GM12878 (cell line): ENCODE measurements at regions not wholly inside any gene's neighbourhood (a gene's known extent, or its start where the extent isn't known, plus 50 kb on each side); places are given as distances from the start of the nearest gene placed in this dataset.
A peak's percentile ranks its signal among the peaks of the same experiment; 100 is the strongest.

Experiments used
- ATF3 ChIP-seq: IDR thresholded peaks from 2 replicates; pipeline ENCODE4 v1.6.1; 2011; ENCODE audit warnings: low read depth, mild to moderate bottlenecking, low read length, moderate library complexity, borderline replicate concordance; ENCODE audit errors: extremely low read depth
- ATF7 ChIP-seq: fragments of 450-650 bp; IDR thresholded peaks from 2 replicates; pipeline ENCODE4 v1.6.1; 2016; ENCODE audit warnings: low read depth, mild to moderate bottlenecking
- BCL11A ChIP-seq: IDR thresholded peaks from 2 replicates; pipeline ENCODE4 v1.6.1; 2011; ENCODE audit warnings: low read depth, low read length
- BHLHE40 ChIP-seq, 2 experiments: fragments of 450-650 bp in 1 of 2; IDR thresholded peaks; 2 replicates each; pipeline ENCODE4 v1.6.1; 2011 to 2017; ENCODE audit warnings: low read depth in 2 of 2, borderline replicate concordance in 1 of 2, improper control_type of control experiment in 1 of 2, low read length in 1 of 2, mild to moderate bottlenecking in 1 of 2
- CBFB ChIP-seq: IDR thresholded peaks from 2 replicates; pipeline ENCODE4 v1.6.1; 2016; ENCODE audit warnings: antibody characterized with exemption, low read depth
- CHD2 ChIP-seq: IDR thresholded peaks from 2 replicates; pipeline ENCODE4 v1.6.1; 2011; ENCODE audit warnings: low read depth, low read length, improper control_type of control experiment, borderline replicate concordance
- CREB1 ChIP-seq: IDR thresholded peaks from 2 replicates; pipeline ENCODE4 v1.6.1; 2012; ENCODE audit warnings: low read depth, mild to moderate bottlenecking, inconsistent platforms
- CREM ChIP-seq: IDR thresholded peaks from 2 replicates; pipeline ENCODE4 v1.6.1; 2014; ENCODE audit warnings: antibody characterized with exemption, low read depth
- JUNB ChIP-seq: IDR thresholded peaks from 2 replicates; pipeline ENCODE4 v1.6.1; 2016; ENCODE audit warnings: antibody characterized with exemption, mild to moderate bottlenecking
- JUND ChIP-seq: IDR thresholded peaks from 2 replicates; pipeline ENCODE4 v1.6.1; 2012; ENCODE audit warnings: low read depth, mild to moderate bottlenecking, low read length, improper control_type of control experiment, moderate library complexity
- MEF2B ChIP-seq: fragments of 450-650 bp; IDR thresholded peaks from 2 replicates; pipeline ENCODE4 v1.6.1; 2018; ENCODE audit warnings: mild to moderate bottlenecking, moderate library complexity; ENCODE audit not compliant: partially characterized antibody, poor library complexity, severe bottlenecking
- MTA2 ChIP-seq: fragments of 450-650 bp; IDR thresholded peaks from 2 replicates; pipeline ENCODE4 v1.6.1; 2016; ENCODE audit warnings: low read depth, mild to moderate bottlenecking, moderate library complexity
- MTA3 ChIP-seq: IDR thresholded peaks from 2 replicates; pipeline ENCODE4 v1.6.1; 2012; ENCODE audit warnings: low read length, inconsistent platforms, borderline replicate concordance
- PAX5 ChIP-seq: IDR thresholded peaks from 2 replicates; pipeline ENCODE4 v1.6.1; 2011; ENCODE audit warnings: low read depth, low read length, borderline replicate concordance
- PAX8 ChIP-seq: fragments of 450-650 bp; IDR thresholded peaks from 2 replicates; pipeline ENCODE4 v1.6.1; 2017; ENCODE audit warnings: mild to moderate bottlenecking, moderate library complexity
- PKNOX1 ChIP-seq: fragments of 450-650 bp; IDR thresholded peaks from 2 replicates; pipeline ENCODE4 v1.6.1; 2016; ENCODE audit warnings: mild to moderate bottlenecking
- RAD51 ChIP-seq: fragments of 450-650 bp; IDR thresholded peaks from 2 replicates; pipeline ENCODE4 v1.6.1; 2016; ENCODE audit warnings: moderate library complexity, mild to moderate bottlenecking, inconsistent platforms
- RCOR1 ChIP-seq: conservative IDR thresholded peaks from 2 replicates; pipeline ENCODE4 v1.6.1; 2012; ENCODE audit warnings: low read depth, low read length, improper control_type of control experiment
- RUNX3 ChIP-seq: IDR thresholded peaks from 2 replicates; pipeline ENCODE4 v1.6.1; 2012; ENCODE audit warnings: low read length, inconsistent platforms
- SMC3 ChIP-seq: IDR thresholded peaks from 2 replicates; pipeline ENCODE4 v1.6.1; 2011; ENCODE audit warnings: low read length, improper control_type of control experiment, borderline replicate concordance
- SUPT20H ChIP-seq: IDR thresholded peaks from 2 replicates; pipeline ENCODE4 v1.6.1; 2011; ENCODE audit warnings: low read depth, mild to moderate bottlenecking, low read length, moderate library complexity, borderline replicate concordance; ENCODE audit not compliant: control insufficient read depth
- SUZ12 ChIP-seq: fragments of 200-600 bp; sonication (generic); IDR thresholded peaks from one replicate; pipeline ENCODE4 v1.6.1; 2018; ENCODE audit warnings: antibody characterized with exemption, mild to moderate bottlenecking; ENCODE audit not compliant: unreplicated experiment
- TBL1XR1 ChIP-seq: IDR thresholded peaks from 2 replicates; pipeline ENCODE4 v1.6.1; 2012; ENCODE audit warnings: low read depth, low read length, improper control_type of control experiment
- ZNF24 ChIP-seq: fragments of 450-650 bp; IDR thresholded peaks from 2 replicates; pipeline ENCODE4 v1.6.1; 2017; ENCODE audit warnings: antibody characterized with exemption, mild to moderate bottlenecking
- ZNF687 ChIP-seq: fragments of 450-650 bp; IDR thresholded peaks from 2 replicates; pipeline ENCODE4 v1.6.1; 2017; ENCODE audit warnings: mild to moderate bottlenecking, moderate library complexity
- ZZZ3 ChIP-seq: IDR thresholded peaks from 2 replicates; pipeline ENCODE4 v1.6.1; 2011; ENCODE audit warnings: low read depth; ENCODE audit not compliant: control insufficient read depth, insufficient read length

- TF ChIP-seq CHD2 = peak; percentile 34; the same call in 1 of the 2 replicates
- TF ChIP-seq BHLHE40 (IDR thresholded peaks at IDR 0.05; ENCODE audit: borderline replicate concordance in 1 of 2, low read depth in 2 of 2, low read length in 1 of 2) = peak; percentile 71 to 75; a peak in 2 of 4 replicates
- no peak for TF ChIP-seq JUND
- peak; percentile 43; the same call in 1 of the 2 replicates for TF ChIP-seq PAX5
- peak; percentile 20; the same call in 1 of the 2 replicates for TF ChIP-seq SMC3
- TF ChIP-seq CBFB = peak; percentile 55; the same call in 1 of the 2 replicates
- TF ChIP-seq ZNF687 = peak; percentile 100
- peak; percentile 73 for TF ChIP-seq CREM
- TF ChIP-seq TBL1XR1 = peak; percentile 86; the same call in 1 of the 2 replicates
- peak; percentile 94 for TF ChIP-seq MEF2B
- no peak for TF ChIP-seq PAX8
- no peak for TF ChIP-seq RCOR1
- TF ChIP-seq ATF3 = no peak
- TF ChIP-seq RAD51 = no peak
- peak; percentile 94 for TF ChIP-seq PKNOX1
- no peak for TF ChIP-seq ZZZ3
- peak; percentile 83 for TF ChIP-seq BCL11A
- TF ChIP-seq MTA3 = peak; percentile 86; the same call in 1 of the 2 replicates
- TF ChIP-seq RUNX3 = peak; percentile 97
- TF ChIP-seq ATF7 = peak; percentile 67
- 0 out of 2 replicates have a peak, but pooled peaks have one; percentile 17 for TF ChIP-seq CREB1
- no peak for TF ChIP-seq SUZ12
- no peak for TF ChIP-seq SUPT20H
- peak; percentile 95 for TF ChIP-seq MTA2
- peak; percentile 58; the same call in 1 of the 2 replicates for TF ChIP-seq ZNF24
- peak; percentile 35 for TF ChIP-seq JUNB
These were observed 76.1 kb upstream of the PRL start (continued) for GRCh38 chr6:22372922-22373321.
